RCC 7860 (cell line): ENCODE measurements at regions not wholly inside any gene's neighbourhood (a gene's known extent, or its start where the extent isn't known, plus 50 kb on each side); places are given as distances from the start of the nearest gene placed in this dataset.

Experiments
- DNase-seq: peaks from one replicate; pipeline ENCODE4 v3.0.0-alpha.2; 2015; ENCODE audit warnings: low spot score
- FAIRE-seq: peaks from 2 replicates; lab custom pipeline; 2012; peaks lifted over from hg19 to GRCh38; lab: Jason Lieb, UNC

DNA sequence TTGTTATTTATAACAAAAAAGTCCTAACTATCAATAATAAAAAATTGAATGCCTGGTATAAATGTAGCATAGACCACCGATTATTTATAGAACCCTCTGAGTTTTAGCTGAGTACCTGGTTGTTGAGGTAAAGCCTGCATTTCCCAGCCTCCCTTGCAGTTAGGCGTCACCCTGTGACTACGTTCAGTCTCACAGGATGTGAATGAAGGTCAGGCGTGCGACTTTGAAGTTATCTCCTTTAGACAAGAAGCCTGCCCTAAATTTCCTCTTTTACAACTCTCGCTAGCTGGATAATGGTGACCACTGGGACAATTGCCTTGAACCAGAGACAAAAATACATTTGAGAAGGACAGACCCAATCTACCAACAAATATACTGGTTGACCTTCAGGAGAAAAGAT, 67.5 kb upstream of the TES start:
- DNase-seq (no peak), FAIRE-seq (no peak)

DNA sequence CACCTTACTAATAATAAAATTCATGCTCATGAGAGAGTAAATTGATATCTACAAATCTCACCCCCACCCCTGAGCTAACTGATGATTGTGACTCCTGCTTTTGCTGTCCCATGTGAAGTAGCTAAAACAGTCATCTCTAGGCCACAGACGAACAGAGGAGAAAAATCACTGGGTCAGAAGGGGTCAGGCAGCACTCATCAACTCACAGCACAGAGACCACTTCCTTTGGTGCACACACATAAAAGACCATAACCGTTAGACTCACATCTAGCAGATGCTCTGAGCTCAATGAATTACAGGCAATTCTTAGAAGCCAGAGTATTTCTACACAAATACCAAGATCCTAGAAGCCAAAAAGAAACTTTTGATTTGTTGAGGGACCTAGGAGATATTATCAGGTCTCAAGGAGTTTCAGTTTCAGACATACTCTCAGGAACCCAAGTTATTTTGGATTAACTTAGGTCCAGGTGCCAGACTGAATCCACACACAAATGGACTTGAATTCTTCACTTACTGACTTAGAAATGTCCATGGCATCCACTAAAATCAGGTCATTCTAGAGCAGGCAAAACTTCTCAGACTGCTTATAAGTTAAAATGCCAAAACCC, 65.0 kb upstream of the TES start:
- FAIRE-seq: no peak
- DNase-seq: no peak

DNA sequence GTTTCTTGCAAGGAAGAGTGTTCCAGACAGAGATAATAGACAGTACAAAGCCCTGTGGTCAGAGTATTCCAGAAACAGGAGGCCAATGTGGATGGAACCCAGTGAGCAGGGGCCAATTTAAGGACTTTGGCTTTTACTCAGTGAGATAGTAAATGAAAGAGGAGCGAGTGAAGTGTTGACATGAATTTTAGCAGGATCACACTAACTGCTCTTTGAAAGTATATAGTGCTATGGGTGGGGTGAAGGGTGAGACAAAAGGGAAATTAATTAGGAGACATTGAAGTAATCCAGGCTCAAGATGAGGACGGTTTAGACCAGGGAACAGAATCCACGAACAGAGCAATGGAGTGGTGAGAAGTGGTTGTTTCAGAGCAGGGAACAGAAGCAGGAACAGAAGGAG, 62.2 kb upstream of the TES start:
- FAIRE-seq: no peak
- no peak for DNase-seq

DNA sequence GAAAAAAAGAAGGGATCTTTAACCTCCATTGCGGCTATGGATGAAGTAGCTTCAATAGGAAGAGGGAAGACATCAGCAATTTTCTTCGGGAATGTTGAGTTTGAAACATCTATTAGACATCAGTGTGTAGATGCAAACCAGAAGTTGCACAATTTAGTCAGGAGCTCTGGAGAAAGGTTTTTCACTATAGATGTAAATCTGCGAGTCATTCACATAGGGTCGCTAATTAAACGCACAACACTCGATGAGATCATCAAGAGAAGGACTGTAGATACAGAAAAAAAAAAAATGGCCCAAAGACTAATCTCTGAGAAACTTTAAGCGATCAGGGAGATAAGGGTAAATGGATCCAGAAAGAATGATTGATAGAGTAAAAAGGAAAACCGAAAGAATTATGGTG, 61.7 kb upstream of the TES start:
- FAIRE-seq: no peak

DNA sequence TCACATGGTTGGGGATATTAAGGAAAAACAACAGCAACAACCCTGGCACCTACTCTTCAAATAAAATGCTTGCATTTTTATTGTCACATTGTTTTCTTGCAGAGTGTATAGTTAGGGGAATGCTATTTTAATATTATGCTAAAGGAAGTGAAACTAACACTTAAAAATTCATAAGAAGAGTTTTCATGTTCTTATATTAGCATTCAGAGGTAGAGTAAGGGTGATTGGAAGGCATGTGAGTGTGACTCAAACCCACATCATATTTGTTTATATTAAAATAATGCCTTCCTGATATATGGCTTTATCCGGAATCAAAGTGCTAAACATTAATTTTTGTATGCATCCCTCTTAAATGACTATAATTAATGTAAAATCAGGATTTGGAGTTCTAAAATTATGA, 59.8 kb upstream of the TES start:
- DNase-seq (no peak), FAIRE-seq (no peak)

More for the DNA sequence above, 61.7 kb upstream of the TES start:
- no peak for DNase-seq

DNA sequence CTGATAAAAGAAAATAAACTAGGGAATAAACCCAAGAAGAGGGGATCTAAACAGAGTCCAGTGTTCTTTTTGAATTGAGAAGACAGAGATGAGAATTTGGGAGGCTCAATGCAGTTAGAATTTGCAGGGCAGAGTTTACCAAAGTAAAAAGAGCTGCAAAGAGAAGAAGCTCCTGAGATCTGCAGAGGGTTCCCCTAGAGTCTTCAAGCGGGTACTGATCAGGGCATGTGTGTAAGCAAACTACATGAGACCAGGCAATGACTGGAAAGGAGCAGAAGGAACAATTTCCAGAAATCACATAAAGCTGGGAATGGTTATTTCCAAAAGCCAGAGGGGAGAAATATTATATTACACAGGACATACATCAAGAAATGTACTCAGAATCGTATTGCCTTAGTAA, 58.1 kb upstream of the TES start:
- FAIRE-seq (no peak), DNase-seq (no peak)

DNA sequence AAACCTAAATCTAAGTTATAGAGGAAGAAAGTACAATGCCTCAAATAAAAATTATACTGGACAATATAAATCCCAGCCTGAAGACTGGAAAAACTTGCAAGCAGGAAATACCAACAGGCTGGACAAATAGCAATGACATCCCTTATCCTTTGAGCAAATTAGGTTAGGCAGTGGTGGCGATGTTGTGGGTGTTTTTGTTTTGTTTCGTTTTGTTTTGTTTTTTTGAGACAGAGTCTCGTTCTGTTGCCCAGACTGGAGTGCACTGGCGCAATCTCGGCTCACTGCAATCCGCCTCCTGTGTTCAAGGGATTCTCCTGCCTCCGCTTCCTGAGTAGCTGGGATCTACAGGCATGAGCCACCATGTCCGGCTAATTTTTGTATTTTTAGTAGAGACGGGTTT, 57.3 kb upstream of the TES start:
- DNase-seq (no peak), FAIRE-seq (no peak)

DNA sequence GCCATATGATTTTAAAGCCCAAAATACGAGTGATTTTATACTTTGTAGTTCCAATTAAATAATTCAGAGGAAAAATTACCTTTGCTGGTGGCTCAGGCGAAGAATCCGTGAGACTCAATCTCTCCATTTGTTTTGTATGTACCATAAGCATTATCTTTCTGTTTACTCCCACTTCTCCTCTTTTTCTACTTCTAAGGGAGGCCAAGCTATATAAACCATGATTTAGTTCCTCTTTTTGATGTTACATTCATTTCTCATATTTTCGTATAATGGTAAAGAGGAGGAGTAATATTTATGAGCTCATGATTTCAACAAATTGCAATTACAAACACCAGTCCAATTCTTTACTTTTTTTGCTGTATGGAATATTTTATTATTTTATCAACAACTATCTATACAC, 50.6 kb upstream of the TES start:
- DNase-seq (no peak), FAIRE-seq (no peak)
